Panc1 (cell line): ENCODE measurements at regions not wholly inside any gene's neighbourhood (a gene's known extent, or its start where the extent isn't known, plus 50 kb on each side); places are given as distances from the start of the nearest gene placed in this dataset.

Experiments
- ATAC-seq: fragments of 200-7000 bp; cut with Tn5 transposase; 2 replicates; pipeline ENCODE4 v1.9.1; 2020; ENCODE audit warnings: mild to moderate bottlenecking, moderate library complexity
- BruUV-seq: library from RNA; stranded (reverse); fragments of 400-500 nt; replicated peaks from 2 replicates; lab custom pipeline; 2021; lab: Mats Ljungman, UMichigan
- CTCF ChIA-PET: fragments of 300-600 bp; sonication (Branson Sonifier 250); formaldehyde crosslinking; loops from one replicate; lab custom pipeline; 2022; ENCODE audit warnings: antibody characterized with exemption; lab: Charles Lee
- POLR2A ChIA-PET: fragments of 300-600 bp; sonication (Branson Sonifier 250); formaldehyde crosslinking; loops from one replicate; lab custom pipeline; 2022; ENCODE audit warnings: antibody characterized with exemption; lab: Charles Lee
- DNase-seq: peaks from one replicate; pipeline ENCODE4 v3.0.0-alpha.2; 2010; ENCODE audit warnings: low read depth, low spot score
- H3K27ac ChIP-seq: 2 replicates; pipeline ENCODE4 v1.5.1; 2011; ENCODE audit warnings: mild to moderate bottlenecking, low read length, inconsistent platforms
- H3K27me3 ChIP-seq: fragments of 200-500 bp; sonication (Bioruptor generic); 2 replicates; pipeline ENCODE4 v1.6.0; 2014; ENCODE audit warnings: low read length, inconsistent platforms; ENCODE audit not compliant: control insufficient read depth, insufficient read depth
- H3K36me3 ChIP-seq: fragments of 200-500 bp; sonication (Bioruptor generic); 2 replicates; pipeline ENCODE4 v1.5.1; 2014; ENCODE audit warnings: inconsistent platforms, mild to moderate bottlenecking, low read length, moderate library complexity; ENCODE audit not compliant: control insufficient read depth, insufficient read depth
- H3K4me1 ChIP-seq: 2 replicates; pipeline ENCODE4 v1.5.1; 2011; ENCODE audit warnings: inconsistent platforms, mild to moderate bottlenecking, low read length, moderate library complexity; ENCODE audit not compliant: control insufficient read depth, insufficient read depth
- H3K4me3 ChIP-seq, 2 experiments: 2 replicates each; pipeline ENCODE4 v1.5.1; 2011 to 2012; ENCODE audit warnings: low read depth in 2 of 2, low read length in 2 of 2, mild to moderate bottlenecking in 2 of 2, inconsistent platforms in 1 of 2, moderate library complexity in 1 of 2
- H3K9me3 ChIP-seq: fragments of 200-500 bp; sonication (Bioruptor generic); 2 replicates; pipeline ENCODE4 v1.5.1; 2014; ENCODE audit warnings: low read depth, mild to moderate bottlenecking, inconsistent platforms, low read length, moderate library complexity; ENCODE audit not compliant: control insufficient read depth, insufficient read depth
- CTCF ChIP-seq: fragments of 450-650 bp; IDR thresholded peaks from 2 replicates; pipeline ENCODE4 v1.5.1; 2017; ENCODE audit warnings: mild to moderate bottlenecking
- POLR2AphosphoS5 ChIP-seq: IDR thresholded peaks from 2 replicates; pipeline ENCODE4 v1.6.1; 2012; ENCODE audit warnings: mild to moderate bottlenecking, low read depth, low read length, moderate library complexity
- REST ChIP-seq, 2 experiments: IDR thresholded peaks; 2 replicates each; pipeline ENCODE4 v1.6.1; 2011 to 2012; ENCODE audit warnings: low read depth in 2 of 2, control low read depth in 1 of 2, low read length in 1 of 2, mild to moderate bottlenecking in 1 of 2, moderate library complexity in 1 of 2; ENCODE audit not compliant: insufficient read depth in 1 of 2
- SIN3A ChIP-seq: IDR thresholded peaks from 2 replicates; pipeline ENCODE4 v1.6.1; 2012; ENCODE audit warnings: low read depth, mild to moderate bottlenecking, low read length, moderate library complexity, borderline replicate concordance; ENCODE audit not compliant: insufficient read depth
- TCF7L2 ChIP-seq: IDR thresholded peaks from 2 replicates; pipeline ENCODE4 v1.6.1; 2011; ENCODE audit warnings: mild to moderate bottlenecking, low read depth, low read length, inconsistent platforms
- in situ Hi-C: cut with HindIII; loops from 2 replicates; pipeline ENCODE4 v1.10.0; 2016; ENCODE audit warnings: low sequenced_read_pairs, low pct_unique_long_range_greater_than_20kb
- intact Hi-C: fragments of 100-400 bp; cut with micrococcal nuclease; formaldehyde crosslinking; loops from one replicate; pipeline ENCODE4 v1.10.0; 2022; ENCODE audit not compliant: unreplicated experiment

GRCh38 chr10:58886406-58886805 is 290.0 kb upstream of the PHYHIPL start:
- no peaks in the 10 kb centered on the region for H3K4me1 ChIP-seq
- H3K9me3 ChIP-seq: no peaks in the 10 kb centered on the region; the same call in 1 of the 2 replicates
- no peak overlapping the region for H3K4me3 ChIP-seq
- ATAC-seq (no peak), DNase-seq (no peak)
- H3K36me3 ChIP-seq: no peaks in the 10 kb centered on the region
- in situ Hi-C loops: no loop called here
- no TSS peak for BruUV-seq
- CTCF ChIA-PET: no interaction called here
- TF ChIP-seq TCF7L2 (no peak), SIN3A (no peak), CTCF (no peak), POLR2AphosphoS5 (no peak), REST (IDR thresholded peaks at IDR 0.05; ENCODE audit: insufficient read depth in 1 of 2, low read depth in 2 of 2, low read length in 1 of 2) (no peak)
- POLR2A ChIA-PET: no interaction called here
- intact Hi-C loops: no loop called here
- no peak overlapping the region for H3K27ac ChIP-seq
- H3K27me3 ChIP-seq: no peaks in the 10 kb centered on the region

GRCh38 chr10:58887474-58887873 is 289.0 kb upstream of the PHYHIPL start:
- H3K9me3 ChIP-seq: no peaks in the 10 kb centered on the region
- ATAC-seq (no peak), DNase-seq (no peak)
- H3K36me3 ChIP-seq: no peaks in the 10 kb centered on the region
- H3K4me1 ChIP-seq: no peaks in the 10 kb centered on the region
- H3K4me3 ChIP-seq: no peak overlapping the region
- H3K27me3 ChIP-seq: no peaks in the 10 kb centered on the region
- in situ Hi-C loops (no loop called here), intact Hi-C loops (no loop called here)
- CTCF ChIA-PET: no interaction called here
- POLR2A ChIA-PET: no interaction called here
- TF ChIP-seq REST (IDR thresholded peaks at IDR 0.05; ENCODE audit: insufficient read depth in 1 of 2, low read depth in 2 of 2, low read length in 1 of 2): no peak
- H3K27ac ChIP-seq: no peak overlapping the region
- no TSS peak for BruUV-seq
